ENCODE measurements at regions not wholly inside any gene's neighbourhood (a gene's known extent, or its start where the extent isn't known, plus 50 kb on each side); places are given as distances from the start of the nearest gene placed in this dataset.

GRCh38 chr5:2149195-2149539 lies 266.4 kb upstream of the IRX4 start:
- no peaks in the 10 kb centered on the region for H3K9me3 Mint-ChIP-seq
- no peak overlapping the region for H3K4me3 Mint-ChIP-seq
- H3K4me1 Mint-ChIP-seq (ENCODE audit: low read depth), result peaks cover 2% of the 10 kb centered on the region
- H3K27ac Mint-ChIP-seq, result no peak overlapping the region
- no peaks in the 10 kb centered on the region for H3K36me3 Mint-ChIP-seq (ENCODE audit: low read depth)
- H3K27me3 Mint-ChIP-seq (ENCODE audit: low read depth), result no peaks in the 10 kb centered on the region

DNA sequence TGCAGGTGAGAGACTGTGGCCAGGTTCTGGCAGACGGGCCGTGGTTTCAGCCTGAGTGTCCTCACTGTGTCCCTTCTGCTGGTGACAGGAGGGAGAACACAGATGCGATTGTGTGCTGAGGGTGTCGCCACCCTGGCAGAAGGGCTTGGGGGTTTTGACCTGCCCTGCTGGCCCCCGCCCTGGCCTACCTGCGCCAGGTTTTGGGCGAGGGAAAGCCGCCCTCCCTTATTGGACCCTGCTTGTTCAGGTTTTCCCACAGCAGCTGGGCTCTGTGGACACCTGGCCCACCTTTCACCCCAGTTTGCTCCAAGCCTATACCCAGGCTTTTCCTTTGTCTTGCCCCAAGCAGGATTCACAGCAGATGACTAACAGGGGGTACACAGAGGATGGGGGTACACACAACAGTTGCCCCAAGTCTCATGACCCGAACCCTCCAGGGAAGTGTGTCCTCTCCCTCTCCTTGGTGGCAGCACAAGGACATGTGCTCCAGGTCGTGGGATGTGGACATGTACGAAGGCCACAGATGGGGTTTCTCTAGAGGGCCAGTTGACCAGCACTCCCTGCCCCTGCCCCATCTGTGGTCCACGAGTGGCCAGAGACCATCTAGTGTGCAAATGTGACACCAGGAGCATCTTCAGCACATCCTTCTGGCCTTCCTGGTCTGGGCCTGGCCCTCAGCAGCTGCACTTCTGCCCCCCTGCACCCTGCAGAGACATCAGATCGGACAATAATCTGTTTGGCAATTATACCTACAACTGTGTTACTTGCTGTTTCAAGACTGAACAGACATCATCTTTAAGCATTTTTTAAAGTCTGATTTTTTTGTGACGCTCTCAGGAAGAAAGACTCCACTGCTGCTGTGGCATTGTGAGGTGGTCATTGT lies 265.8 kb upstream of the IRX4 start:
- no peaks in the 10 kb centered on the region for H3K9me3 Mint-ChIP-seq
- H3K27ac Mint-ChIP-seq, result no peak overlapping the region
- no peak overlapping the region for H3K4me3 Mint-ChIP-seq
- no peaks in the 10 kb centered on the region for H3K27me3 Mint-ChIP-seq (ENCODE audit: low read depth)
- H3K36me3 Mint-ChIP-seq (ENCODE audit: low read depth), result no peaks in the 10 kb centered on the region
- H3K4me1 Mint-ChIP-seq (ENCODE audit: low read depth), result peaks cover 2% of the 10 kb centered on the region

- Mint-ChIP-seq H3K36me3 (ENCODE audit: low read depth) (no peaks in the 10 kb centered on the region), H3K27ac (no peak overlapping the region), H3K27me3 (ENCODE audit: low read depth) (no peaks in the 10 kb centered on the region), H3K4me3 (no peak overlapping the region), H3K9me3 (no peaks in the 10 kb centered on the region), H3K4me1 (ENCODE audit: low read depth) (peaks cover 2% of the 10 kb centered on the region)
Observed at GRCh38 chr5:2147504-2148311, 265.0 kb upstream of the IRX4 start.

DNA sequence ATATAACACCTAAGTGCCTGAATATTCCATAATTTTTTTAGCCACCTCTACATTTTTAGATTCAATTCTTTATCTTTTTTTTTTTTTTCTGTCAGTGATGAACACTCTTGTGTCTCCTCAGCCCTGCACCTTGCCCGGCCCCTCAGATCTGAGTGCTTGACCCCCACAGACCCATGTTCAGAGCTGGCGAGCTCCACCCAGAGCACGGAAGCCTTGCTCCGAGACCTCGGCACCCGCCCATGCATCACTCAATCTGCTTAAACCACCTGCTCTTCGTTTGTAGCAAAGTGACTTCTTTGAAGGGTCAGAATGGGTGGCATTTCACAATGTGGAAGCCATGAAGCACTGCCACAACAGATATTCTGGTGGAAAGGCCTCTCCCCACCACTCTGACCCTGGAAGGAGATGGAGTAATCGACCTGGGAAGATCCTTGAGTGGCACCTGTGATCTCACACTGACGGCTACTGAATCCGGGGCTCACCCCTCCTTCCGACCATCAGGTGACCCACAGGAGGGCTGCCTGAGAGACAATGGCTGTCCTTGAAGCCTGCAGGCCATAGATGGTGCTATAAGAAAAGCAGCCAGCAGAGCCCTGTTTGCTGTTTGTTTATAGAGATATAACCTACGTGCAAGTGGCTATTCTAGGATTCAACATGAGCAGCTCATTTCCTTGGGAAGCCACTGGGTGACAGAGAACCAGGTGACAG lies 261.1 kb upstream of the IRX4 start:
- no peaks in the 10 kb centered on the region for H3K9me3 Mint-ChIP-seq
- no peak overlapping the region for H3K27ac Mint-ChIP-seq
- H3K4me3 Mint-ChIP-seq, result no peak overlapping the region
- no peaks in the 10 kb centered on the region for H3K4me1 Mint-ChIP-seq (ENCODE audit: low read depth)
- peaks cover 3% of the 10 kb centered on the region for H3K27me3 Mint-ChIP-seq (ENCODE audit: low read depth)
- H3K36me3 Mint-ChIP-seq (ENCODE audit: low read depth), result no peaks in the 10 kb centered on the region

DNA sequence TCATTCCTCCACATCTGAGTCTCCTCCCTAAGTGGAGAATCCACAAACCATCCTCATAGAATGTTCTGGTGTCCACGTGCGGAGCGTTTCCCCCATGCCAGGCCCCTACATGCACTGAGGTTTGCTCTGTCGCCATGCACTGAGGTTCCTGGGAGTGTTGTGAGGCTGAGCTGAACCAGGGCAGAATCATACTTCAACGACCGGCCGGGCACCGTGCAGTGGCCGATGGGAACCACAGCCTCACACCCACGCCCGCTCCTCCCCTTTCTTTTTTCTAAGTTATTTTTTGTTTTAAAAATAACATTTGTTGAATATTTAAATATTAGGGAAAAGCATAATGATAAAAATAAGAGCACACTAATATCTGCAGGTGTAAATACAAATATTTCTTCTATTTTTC lies 260.4 kb upstream of the IRX4 start:
- Mint-ChIP-seq H3K9me3 (no peaks in the 10 kb centered on the region), H3K4me3 (no peak overlapping the region), H3K36me3 (ENCODE audit: low read depth) (no peaks in the 10 kb centered on the region), H3K4me1 (ENCODE audit: low read depth) (no peaks in the 10 kb centered on the region), H3K27ac (no peak overlapping the region), H3K27me3 (ENCODE audit: low read depth) (peaks cover 3% of the 10 kb centered on the region)

DNA sequence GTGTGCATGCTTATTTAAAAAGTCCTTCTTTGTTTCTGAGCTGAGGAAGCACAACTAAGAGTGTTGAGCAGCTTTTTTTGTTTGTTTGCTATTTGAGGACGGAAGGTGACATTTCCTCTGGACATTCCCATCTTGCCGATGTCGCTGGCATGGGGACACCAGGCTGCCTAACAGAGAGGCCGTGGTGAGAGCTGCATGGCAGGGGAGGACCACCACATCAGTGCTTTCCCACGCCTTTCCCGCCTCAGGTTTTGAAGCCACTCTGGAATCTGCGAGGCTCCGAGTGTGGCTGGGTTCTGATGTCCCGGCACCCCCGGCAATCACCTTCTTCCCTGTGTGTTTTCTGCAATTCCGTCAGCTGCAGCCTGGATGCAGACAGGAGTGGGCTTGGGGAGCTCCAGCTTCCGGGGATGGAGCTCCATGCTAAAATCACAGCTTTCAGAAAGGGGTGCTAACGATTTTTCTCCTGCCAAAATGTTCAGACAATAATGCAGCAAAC lies 259.8 kb upstream of the IRX4 start:
- Mint-ChIP-seq H3K36me3 (ENCODE audit: low read depth) (no peaks in the 10 kb centered on the region), H3K27me3 (ENCODE audit: low read depth) (peaks cover 3% of the 10 kb centered on the region), H3K4me1 (ENCODE audit: low read depth) (no peaks in the 10 kb centered on the region), H3K4me3 (no peak overlapping the region), H3K27ac (no peak overlapping the region), H3K9me3 (no peaks in the 10 kb centered on the region)

DNA sequence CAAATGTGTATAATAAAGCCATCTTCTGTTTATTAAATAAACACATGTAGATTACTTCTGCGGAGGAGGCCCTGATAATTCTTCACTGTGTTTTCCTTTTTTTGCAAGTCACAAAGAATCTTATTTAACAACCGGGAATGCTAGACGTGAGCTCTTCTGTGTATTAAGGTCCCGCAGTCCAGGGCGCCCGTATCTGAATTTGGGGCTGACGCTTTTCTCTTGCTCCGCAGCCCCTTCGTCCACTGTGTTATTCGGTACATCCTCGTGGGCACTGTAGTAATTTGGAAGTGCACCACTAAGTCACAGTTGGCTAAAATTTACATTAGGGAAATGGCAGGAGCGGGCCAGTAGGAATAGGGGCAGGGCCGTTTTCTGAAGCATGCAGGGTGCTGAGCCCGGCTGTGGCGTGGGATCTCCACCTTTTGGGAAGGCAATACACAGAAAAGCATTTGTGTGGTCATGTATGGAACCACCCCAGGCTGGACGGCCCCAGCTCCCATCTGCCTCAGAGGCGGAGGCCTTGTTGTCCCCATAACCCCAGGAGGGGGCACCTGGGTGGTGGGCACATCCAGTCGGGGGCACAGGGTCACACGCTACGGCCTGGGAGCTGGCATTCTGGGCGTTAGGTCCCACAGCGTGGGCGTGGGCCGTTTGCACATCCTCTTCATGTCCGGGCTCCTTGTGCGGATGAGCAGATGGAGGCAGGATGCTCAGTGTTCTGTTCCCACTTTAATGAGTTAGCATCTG lies 258.7 kb upstream of the IRX4 start:
- no peaks in the 10 kb centered on the region for H3K36me3 Mint-ChIP-seq (ENCODE audit: low read depth)
- H3K27ac Mint-ChIP-seq, result no peak overlapping the region
- H3K4me1 Mint-ChIP-seq (ENCODE audit: low read depth), result no peaks in the 10 kb centered on the region
- H3K9me3 Mint-ChIP-seq, result no peaks in the 10 kb centered on the region
- peaks cover 3% of the 10 kb centered on the region for H3K27me3 Mint-ChIP-seq (ENCODE audit: low read depth)
- no peak overlapping the region for H3K4me3 Mint-ChIP-seq

GRCh38 chr5:2140501-2141175 lies 257.9 kb upstream of the IRX4 start:
- H3K4me3 Mint-ChIP-seq, result no peak overlapping the region
- H3K27me3 Mint-ChIP-seq (ENCODE audit: low read depth), result peaks cover 3% of the 10 kb centered on the region
- no peaks in the 10 kb centered on the region for H3K36me3 Mint-ChIP-seq (ENCODE audit: low read depth)
- H3K9me3 Mint-ChIP-seq, result no peaks in the 10 kb centered on the region
- no peak overlapping the region for H3K27ac Mint-ChIP-seq
- H3K4me1 Mint-ChIP-seq (ENCODE audit: low read depth), result no peaks in the 10 kb centered on the region

GRCh38 chr5:2139478-2139877 lies 256.8 kb upstream of the IRX4 start:
- no peaks in the 10 kb centered on the region for H3K9me3 Mint-ChIP-seq
- H3K27me3 Mint-ChIP-seq (ENCODE audit: low read depth), result peaks cover 3% of the 10 kb centered on the region
- no peaks in the 10 kb centered on the region for H3K36me3 Mint-ChIP-seq (ENCODE audit: low read depth)
- no peak overlapping the region for H3K4me3 Mint-ChIP-seq
- H3K4me1 Mint-ChIP-seq (ENCODE audit: low read depth), result no peaks in the 10 kb centered on the region
- H3K27ac Mint-ChIP-seq, result no peak overlapping the region

DNA sequence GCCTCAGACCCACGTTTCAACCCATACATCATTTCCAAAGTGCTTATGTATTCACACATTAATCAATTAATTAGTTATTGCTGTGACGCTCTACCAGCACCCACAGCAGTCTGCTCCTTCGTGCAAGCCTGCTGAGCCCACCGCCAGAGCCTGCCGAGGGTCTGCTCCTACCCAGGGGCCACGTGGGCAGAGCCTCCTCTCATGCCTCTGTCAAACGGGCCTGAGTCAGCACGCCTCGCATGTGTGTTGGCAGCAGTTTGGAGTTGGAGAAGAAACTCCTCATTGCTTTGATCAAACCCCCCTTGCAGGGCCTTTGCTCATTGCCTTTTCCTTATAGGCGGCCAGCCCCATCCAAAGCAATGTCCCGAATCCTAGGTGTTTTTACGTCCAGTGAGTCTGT lies 256.2 kb upstream of the IRX4 start:
- H3K27me3 Mint-ChIP-seq (ENCODE audit: low read depth), result peaks cover 3% of the 10 kb centered on the region
- H3K36me3 Mint-ChIP-seq (ENCODE audit: low read depth), result no peaks in the 10 kb centered on the region
- no peak overlapping the region for H3K27ac Mint-ChIP-seq
- no peaks in the 10 kb centered on the region for H3K9me3 Mint-ChIP-seq
- no peaks in the 10 kb centered on the region for H3K4me1 Mint-ChIP-seq (ENCODE audit: low read depth)
- no peak overlapping the region for H3K4me3 Mint-ChIP-seq

DNA sequence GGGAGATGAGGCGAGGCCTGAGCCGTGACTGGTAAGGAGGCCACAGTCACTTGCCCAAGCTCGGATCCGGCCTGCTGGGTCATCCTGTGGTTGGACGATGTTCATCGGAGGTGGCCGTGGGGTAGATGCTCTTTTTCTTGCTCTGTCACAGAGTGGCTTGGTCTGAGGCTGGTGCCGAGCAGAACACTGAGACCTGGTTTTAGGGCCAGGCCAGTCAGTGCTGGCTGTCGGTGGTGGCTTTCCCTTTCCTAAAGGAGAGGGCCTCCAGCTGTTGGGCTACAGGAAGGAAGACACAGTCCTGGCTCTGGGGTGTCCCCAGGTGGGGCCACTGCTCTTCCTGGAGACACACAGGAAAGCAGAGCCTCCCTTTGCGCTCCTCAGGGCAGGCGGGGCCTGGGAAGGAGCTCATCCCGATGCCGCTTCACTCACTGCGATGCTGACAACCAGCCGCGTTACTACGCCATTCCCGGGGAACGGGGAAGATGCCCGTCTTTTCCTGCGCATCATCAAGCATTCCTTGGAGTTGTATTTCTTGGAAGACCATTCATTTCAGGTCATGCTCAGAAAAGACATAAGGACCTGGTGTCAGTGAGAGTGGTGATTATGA lies 254.8 kb upstream of the IRX4 start:
- Mint-ChIP-seq H3K9me3 (no peaks in the 10 kb centered on the region), H3K4me3 (no peak overlapping the region), H3K27ac (no peak overlapping the region), H3K27me3 (ENCODE audit: low read depth) (peaks cover 3% of the 10 kb centered on the region), H3K4me1 (ENCODE audit: low read depth) (no peaks in the 10 kb centered on the region), H3K36me3 (ENCODE audit: low read depth) (no peaks in the 10 kb centered on the region)

DNA sequence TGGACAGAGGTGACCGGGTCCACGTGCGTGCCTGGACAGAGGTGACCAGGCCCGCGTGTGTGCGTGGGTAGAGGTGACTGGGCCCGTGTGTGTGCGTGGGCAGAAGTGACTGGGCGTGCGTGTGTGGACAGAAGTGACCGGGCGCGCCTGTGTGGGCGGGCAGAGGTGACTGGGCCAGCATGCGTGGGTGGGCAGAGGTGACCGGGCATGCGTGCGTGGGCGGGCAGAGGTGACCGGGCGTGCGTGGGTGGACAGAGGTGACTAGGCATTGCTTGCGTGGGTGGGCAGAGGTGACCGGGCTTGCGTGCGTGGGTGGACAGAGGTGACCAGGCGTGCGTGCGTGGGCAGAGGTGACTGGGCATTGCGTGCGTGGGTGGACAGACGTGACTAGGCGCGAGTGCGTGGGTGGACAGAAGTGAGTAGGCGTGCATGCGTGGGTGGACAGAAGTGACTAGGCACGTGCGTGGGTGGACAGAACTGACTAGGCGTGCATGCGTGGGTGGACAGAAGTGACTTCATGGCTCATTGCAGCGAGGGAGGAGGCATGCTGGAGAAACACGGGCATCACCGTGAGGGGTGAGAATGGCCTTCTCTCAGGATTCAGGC lies 254.1 kb upstream of the IRX4 start:
- Mint-ChIP-seq H3K27me3 (ENCODE audit: low read depth) (peaks cover 3% of the 10 kb centered on the region), H3K4me1 (ENCODE audit: low read depth) (no peaks in the 10 kb centered on the region), H3K4me3 (no peak overlapping the region), H3K36me3 (ENCODE audit: low read depth) (no peaks in the 10 kb centered on the region), H3K27ac (no peak overlapping the region), H3K9me3 (no peaks in the 10 kb centered on the region)

- Mint-ChIP-seq H3K27me3 (ENCODE audit: low read depth) (peaks cover 2% of the 10 kb centered on the region), H3K4me3 (no peak overlapping the region), H3K4me1 (ENCODE audit: low read depth) (no peaks in the 10 kb centered on the region), H3K9me3 (no peaks in the 10 kb centered on the region), H3K36me3 (ENCODE audit: low read depth) (no peaks in the 10 kb centered on the region), H3K27ac (no peak overlapping the region)
Observed at GRCh38 chr5:2135833-2136232, 253.1 kb upstream of the IRX4 start.

Measured in T-helper 1 cell treated with Interleukin-12 subunit alpha and Interleukin-12 subunit beta and Interleukin-4 antibody, amounts not matched to agents 30 μg/mL and 1 μg/mL, for 36 hours (primary cell).